HG03066 (cell line): ENCODE measurements at regions not wholly inside any gene's neighbourhood (a gene's known extent, or its start where the extent isn't known, plus 50 kb on each side); places are given as distances from the start of the nearest gene placed in this dataset.
"Not testable (repeated sequence)": the region's sequence is repeated elsewhere in the genome, so short reads cannot be mapped to it uniquely, and the experiment has no call there.

ENCODE experiments used
- ATAC-seq: cut with Tn5 transposase; IDR thresholded peaks from one replicate; pipeline ENCODE4 v1.9.1; 2021; ENCODE audit warnings: low read depth; ENCODE audit not compliant: unreplicated experiment

- no peak for ATAC-seq
Observed at GRCh38 chr13:58318495-58319167, 687.1 kb downstream of the PCDH17 start.

- ATAC-seq = no peak
Observed at GRCh38 chr13:58324161-58324560, 692.6 kb downstream of the PCDH17 start.

- no peak for ATAC-seq
Observed at GRCh38 chr13:58329746-58330145, 698.2 kb downstream of the PCDH17 start.

- no peak for ATAC-seq
Observed at GRCh38 chr13:58340895-58341294, 709.4 kb downstream of the PCDH17 start.

- ATAC-seq = no peak
Observed at GRCh38 chr13:58341318-58341717, 709.8 kb downstream of the PCDH17 start.

- no peak for ATAC-seq
Observed at GRCh38 chr13:58343076-58343475, 711.5 kb downstream of the PCDH17 start.

GRCh38 chr13:58352100-58352499, 720.6 kb downstream of the PCDH17 start:
- not testable (repeated sequence) for ATAC-seq

- ATAC-seq = no peak
Observed at GRCh38 chr13:58369936-58370335, 738.4 kb downstream of the PCDH17 start.

- no peak for ATAC-seq
Observed at GRCh38 chr13:58376349-58376748, 744.8 kb downstream of the PCDH17 start.

- no peak for ATAC-seq
Observed at GRCh38 chr13:58376775-58377174, 745.2 kb downstream of the PCDH17 start.

- ATAC-seq = no peak
Observed at GRCh38 chr13:58379221-58379620, 747.7 kb downstream of the PCDH17 start.

GRCh38 chr13:58385336-58385735, 753.8 kb downstream of the PCDH17 start:
- not testable (repeated sequence) for ATAC-seq

GRCh38 chr13:58397596-58398387, 766.2 kb downstream of the PCDH17 start:
- ATAC-seq = no peak

- no peak for ATAC-seq
Observed at GRCh38 chr13:58399263-58399662, 767.7 kb downstream of the PCDH17 start.

- no peak for ATAC-seq
Observed at GRCh38 chr13:58406545-58406944, 775.0 kb downstream of the PCDH17 start.

GRCh38 chr13:58429917-58430316, 798.4 kb downstream of the PCDH17 start:
- no peak for ATAC-seq

GRCh38 chr13:58434943-58435342, 803.4 kb downstream of the PCDH17 start:
- no peak for ATAC-seq

- ATAC-seq = no peak
Observed at GRCh38 chr13:58437427-58437826, 805.9 kb downstream of the PCDH17 start.

- ATAC-seq = no peak
Observed at GRCh38 chr13:58446979-58447378, 815.4 kb downstream of the PCDH17 start.

- ATAC-seq = no peak
Observed at GRCh38 chr13:58452123-58452623, 820.6 kb downstream of the PCDH17 start.

- no peak for ATAC-seq
Observed at GRCh38 chr13:58455094-58455493, 823.5 kb downstream of the PCDH17 start.

GRCh38 chr13:58461217-58461616, 829.7 kb downstream of the PCDH17 start:
- ATAC-seq = no peak
